ENCODE measurements at regions not wholly inside any gene's neighbourhood (a gene's known extent, or its start where the extent isn't known, plus 50 kb on each side); places are given as distances from the start of the nearest gene placed in this dataset.

GRCh38 chr20:24042646-24043045 is 54.1 kb upstream of the GGTLC1 start:
- no peak for ATAC-seq
- H3K27ac ChIP-seq: no peak overlapping the region
- no peaks in the 10 kb centered on the region for H3K27me3 ChIP-seq
- 100% methylated on average over 1 of the region's 3 CpGs for WGBS, 2 donors (ENCODE audit: low coverage in 1 of 2)
- no peaks in the 10 kb centered on the region for H3K9me3 ChIP-seq
- no peak overlapping the region for H3K4me3 ChIP-seq
- no peaks in the 10 kb centered on the region for H3K4me1 ChIP-seq
- H3K36me3 ChIP-seq: no peaks in the 10 kb centered on the region
- TF ChIP-seq EP300 (IDR thresholded peaks at IDR 0.05): no peak
- TF ChIP-seq POLR2AphosphoS5 (IDR thresholded peaks at IDR 0.05): no peak
- no peak for TF ChIP-seq CTCF (IDR thresholded peaks at IDR 0.05)
- no peak for TF ChIP-seq POLR2A (IDR thresholded peaks at IDR 0.05)

- Histone ChIP-seq H3K4me3 (no peak overlapping the region), H3K9me3 (no peaks in the 10 kb centered on the region), H3K27ac (no peak overlapping the region), H3K4me1 (no peaks in the 10 kb centered on the region), H3K27me3 (no peaks in the 10 kb centered on the region), H3K36me3 (no peaks in the 10 kb centered on the region)
- no peak for ATAC-seq
- WGBS, 2 donors (ENCODE audit: low coverage in 1 of 2): 67% methylated on average over 1 of the region's 1 CpG; no CpG with 5 or more reads in 1 of the 2 donors
- no peak for TF ChIP-seq POLR2A (IDR thresholded peaks at IDR 0.05)
- TF ChIP-seq EP300 (IDR thresholded peaks at IDR 0.05): no peak
- TF ChIP-seq CTCF (IDR thresholded peaks at IDR 0.05): no peak
- TF ChIP-seq POLR2AphosphoS5 (IDR thresholded peaks at IDR 0.05): no peak
These were observed 52.4 kb upstream of the GGTLC1 start for GRCh38 chr20:24040896-24041459.

GRCh38 chr20:24039196-24039595 is 50.6 kb upstream of the GGTLC1 start:
- Histone ChIP-seq H3K4me3 (no peak overlapping the region), H3K4me1 (no peaks in the 10 kb centered on the region), H3K9me3 (no peaks in the 10 kb centered on the region), H3K36me3 (no peaks in the 10 kb centered on the region), H3K27ac (no peak overlapping the region), H3K27me3 (no peaks in the 10 kb centered on the region)
- 33 to 92% methylated on average over 1 to 2 of the region's 3 CpGs for WGBS, 2 donors (ENCODE audit: low coverage in 1 of 2)
- TF ChIP-seq EP300 (IDR thresholded peaks at IDR 0.05) (no peak), CTCF (IDR thresholded peaks at IDR 0.05) (no peak), POLR2A (IDR thresholded peaks at IDR 0.05) (no peak), POLR2AphosphoS5 (IDR thresholded peaks at IDR 0.05) (no peak)
- no peak for ATAC-seq

Small RNA genes in the stretch of these regions (small RNA-seq; reads per million reads assigned to genes)
- gene RNU1-23P: 0 reads per million in 4 donors

Data from gastroesophageal sphincter (tissue), 4 donors.